ENCODE measurements at regions not wholly inside any gene's neighbourhood (a gene's known extent, or its start where the extent isn't known, plus 50 kb on each side); places are given as distances from the start of the nearest gene placed in this dataset.

DNA sequence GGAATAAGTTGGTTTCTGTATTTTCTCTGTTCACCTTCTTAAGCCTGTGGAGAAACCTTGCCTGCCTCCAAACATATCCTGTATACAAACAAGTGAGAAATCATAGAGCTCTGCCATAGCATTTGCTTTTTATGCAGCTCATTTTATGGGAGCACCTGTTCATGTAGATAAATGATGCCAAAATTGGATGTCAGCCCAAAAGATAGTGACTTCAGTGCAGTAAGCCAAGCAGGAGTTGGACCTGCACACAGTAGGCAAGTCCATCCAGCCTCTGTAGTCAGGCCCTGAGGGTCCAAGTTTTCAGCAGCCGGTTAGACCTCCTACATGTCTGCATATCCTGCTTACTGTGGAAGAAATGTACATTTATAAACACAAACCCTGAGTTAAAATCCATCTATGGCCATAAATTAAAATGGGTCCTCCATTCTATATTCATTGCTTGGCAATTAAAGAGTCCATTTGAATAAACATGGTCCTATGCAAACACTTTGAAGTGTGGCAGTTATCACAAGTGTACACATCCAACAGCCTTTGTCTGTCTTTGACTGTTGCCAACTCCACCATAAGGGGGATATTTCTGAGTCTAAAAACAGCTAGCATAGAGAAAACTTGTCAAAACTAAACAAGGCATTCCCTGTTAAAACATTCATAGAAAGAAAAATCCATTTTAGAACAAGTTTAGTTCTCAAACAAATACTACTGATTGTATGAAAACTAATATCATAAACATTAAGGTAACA is 847.8 kb downstream of the RPS29 start:
- no peaks in the 10 kb centered on the region for H3K27me3 ChIP-seq (ENCODE audit: control insufficient read depth, low read length)
- no peaks in the 10 kb centered on the region for H3K9me2 ChIP-seq (replicated peaks; ENCODE audit: control insufficient read depth, low read length)
- TF ChIP-seq CTCF (IDR thresholded peaks at IDR 0.05; ENCODE audit: low read depth, low read length, poor library complexity, severe bottlenecking) (no peak), EZH2phosphoT487 (IDR thresholded peaks at IDR 0.05; ENCODE audit: borderline replicate concordance, low read length) (no peak)
- no peaks in the 10 kb centered on the region for H4K20me1 ChIP-seq (ENCODE audit: control insufficient read depth, insufficient read depth, low read depth, low read length)
- H3K4me1 ChIP-seq (ENCODE audit: control insufficient read depth, low read length): no peaks in the 10 kb centered on the region
- no peak overlapping the region for H3K27ac ChIP-seq (ENCODE audit: low read depth, low read length)
- H3F3A ChIP-seq (ENCODE audit: control insufficient read depth, insufficient read depth): no peaks in the 10 kb centered on the region
- H3K4me2 ChIP-seq (ENCODE audit: low read length): no peak overlapping the region
- no peaks in the 10 kb centered on the region for H3K79me2 ChIP-seq (ENCODE audit: control insufficient read depth, low read length)
- no peak overlapping the region for H3K4me3 ChIP-seq (ENCODE audit: low read length)
- H3K9me3 ChIP-seq (ENCODE audit: control insufficient read depth, insufficient read depth, low read length): peaks cover 17% of the 10 kb centered on the region
- no peaks in the 10 kb centered on the region for H3K36me3 ChIP-seq (ENCODE audit: control insufficient read depth, low read length)

- Histone ChIP-seq H3K79me2 (ENCODE audit: control insufficient read depth, low read length) (no peaks in the 10 kb centered on the region), H4K20me1 (ENCODE audit: control insufficient read depth, insufficient read depth, low read depth, low read length) (no peaks in the 10 kb centered on the region), H3K9me2 (replicated peaks; ENCODE audit: control insufficient read depth, low read length) (no peaks in the 10 kb centered on the region), H3K27ac (ENCODE audit: low read depth, low read length) (no peak overlapping the region), H3K4me2 (ENCODE audit: low read length) (no peak overlapping the region), H3F3A (ENCODE audit: control insufficient read depth, insufficient read depth) (no peaks in the 10 kb centered on the region), H3K4me1 (ENCODE audit: control insufficient read depth, low read length) (no peaks in the 10 kb centered on the region), H3K9me3 (ENCODE audit: control insufficient read depth, insufficient read depth, low read length) (peaks cover 17% of the 10 kb centered on the region), H3K4me3 (ENCODE audit: low read length) (no peak overlapping the region), H3K27me3 (ENCODE audit: control insufficient read depth, low read length) (no peaks in the 10 kb centered on the region), H3K36me3 (ENCODE audit: control insufficient read depth, low read length) (no peaks in the 10 kb centered on the region)
- no peak for TF ChIP-seq EZH2phosphoT487 (IDR thresholded peaks at IDR 0.05; ENCODE audit: borderline replicate concordance, low read length)
- TF ChIP-seq CTCF (IDR thresholded peaks at IDR 0.05; ENCODE audit: low read depth, low read length, poor library complexity, severe bottlenecking): no peak
Measured at GRCh38 chr14:48735607-48736006, 850.6 kb downstream of the RPS29 start.

- H3K9me3 ChIP-seq (ENCODE audit: control insufficient read depth, insufficient read depth, low read length): peaks cover 17% of the 10 kb centered on the region
- H3F3A ChIP-seq (ENCODE audit: control insufficient read depth, insufficient read depth): no peaks in the 10 kb centered on the region
- H3K4me2 ChIP-seq (ENCODE audit: low read length): no peak overlapping the region
- no peak overlapping the region for H3K27ac ChIP-seq (ENCODE audit: low read depth, low read length)
- TF ChIP-seq CTCF (IDR thresholded peaks at IDR 0.05; ENCODE audit: low read depth, low read length, poor library complexity, severe bottlenecking): no peak
- TF ChIP-seq EZH2phosphoT487 (IDR thresholded peaks at IDR 0.05; ENCODE audit: borderline replicate concordance, low read length): no peak
- H4K20me1 ChIP-seq (ENCODE audit: control insufficient read depth, insufficient read depth, low read depth, low read length): no peaks in the 10 kb centered on the region
- H3K36me3 ChIP-seq (ENCODE audit: control insufficient read depth, low read length): no peaks in the 10 kb centered on the region
- no peaks in the 10 kb centered on the region for H3K4me1 ChIP-seq (ENCODE audit: control insufficient read depth, low read length)
- no peak overlapping the region for H3K4me3 ChIP-seq (ENCODE audit: low read length)
- H3K9me2 ChIP-seq (replicated peaks; ENCODE audit: control insufficient read depth, low read length): no peaks in the 10 kb centered on the region
- H3K79me2 ChIP-seq (ENCODE audit: control insufficient read depth, low read length): no peaks in the 10 kb centered on the region
- H3K27me3 ChIP-seq (ENCODE audit: control insufficient read depth, low read length): no peaks in the 10 kb centered on the region
Measured at GRCh38 chr14:48731260-48731659, 854.9 kb downstream of the RPS29 start.
